Gastrocnemius medialis (tissue), 4 donors: ENCODE measurements at regions not wholly inside any gene's neighbourhood (a gene's known extent, or its start where the extent isn't known, plus 50 kb on each side); places are given as distances from the start of the nearest gene placed in this dataset.

Experiments used
- CTCF ChIP-seq, 5 experiments: fragments of 450-650 bp in 3 of 5; fragments of 200-600 bp in 2 of 5; sonication (generic) in 2 of 5; IDR thresholded peaks in 4 of 5; conservative IDR thresholded peaks in 1 of 5; 1 replicate in 4 of 5; 2 replicates in 1 of 5; pipeline ENCODE4 v1.5.1; 2016 to 2019; ENCODE audit warnings: antibody characterized with exemption in 5 of 5, mild to moderate bottlenecking in 3 of 5, moderate library complexity in 3 of 5
- POLR2A ChIP-seq, 2 donors: fragments of 450-650 bp; IDR thresholded peaks; one replicate each; pipeline ENCODE4 v1.6.1; 2017; ENCODE audit warnings: antibody characterized with exemption in 2 of 2, mild to moderate bottlenecking in 2 of 2, moderate library complexity in 2 of 2

DNA sequence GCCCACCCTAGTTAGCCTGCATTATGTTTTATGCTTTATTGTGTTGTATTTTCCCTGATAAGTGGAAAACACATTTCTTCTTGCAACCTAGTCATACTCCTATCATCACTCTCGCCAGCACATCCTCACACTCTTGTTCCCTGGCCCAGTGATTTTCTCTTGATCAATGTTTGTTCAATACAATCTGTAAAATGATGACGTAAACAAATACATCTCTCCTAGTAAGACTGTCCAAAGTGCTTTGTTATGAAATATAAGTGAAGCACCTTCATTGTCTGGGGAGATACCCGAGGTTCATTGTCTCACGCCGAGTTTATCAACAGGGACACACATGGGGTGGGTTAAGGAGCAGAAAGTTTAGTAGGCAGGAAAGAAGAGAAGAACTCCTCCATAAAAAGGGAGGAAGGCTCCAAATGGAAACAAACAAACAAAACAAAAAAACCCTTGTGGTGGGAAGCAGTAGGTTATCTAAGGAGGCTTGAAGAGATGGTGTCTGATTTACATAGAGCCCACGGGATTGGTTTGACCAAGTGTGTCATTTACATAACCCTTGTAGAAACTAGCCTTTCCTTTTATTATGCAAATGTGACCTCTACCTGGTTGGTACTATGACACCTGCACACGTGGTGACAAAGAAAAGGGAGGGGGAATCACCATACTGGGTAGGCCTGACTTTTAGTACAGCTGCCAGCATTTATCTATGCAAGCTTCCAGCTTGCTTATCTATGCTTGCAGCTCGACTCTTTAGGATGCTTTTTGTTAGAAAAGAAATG is 1317.9 kb upstream of the SPRY2 start:
- TF ChIP-seq POLR2A (IDR thresholded peaks at IDR 0.05): no peak
- no peak for TF ChIP-seq CTCF (IDR thresholded peaks at IDR 0.05 in 4 of 5, conservative IDR thresholded peaks at IDR 0.05 in 1 of 5)
